HG02798 (cell line): ENCODE measurements at regions not wholly inside any gene's neighbourhood (a gene's known extent, or its start where the extent isn't known, plus 50 kb on each side); places are given as distances from the start of the nearest gene placed in this dataset.

Experiments used
- ATAC-seq: cut with Tn5 transposase; IDR thresholded peaks from one replicate; pipeline ENCODE4 v1.9.1; 2021; ENCODE audit warnings: mild to moderate bottlenecking; ENCODE audit not compliant: unreplicated experiment, poor library complexity

DNA sequence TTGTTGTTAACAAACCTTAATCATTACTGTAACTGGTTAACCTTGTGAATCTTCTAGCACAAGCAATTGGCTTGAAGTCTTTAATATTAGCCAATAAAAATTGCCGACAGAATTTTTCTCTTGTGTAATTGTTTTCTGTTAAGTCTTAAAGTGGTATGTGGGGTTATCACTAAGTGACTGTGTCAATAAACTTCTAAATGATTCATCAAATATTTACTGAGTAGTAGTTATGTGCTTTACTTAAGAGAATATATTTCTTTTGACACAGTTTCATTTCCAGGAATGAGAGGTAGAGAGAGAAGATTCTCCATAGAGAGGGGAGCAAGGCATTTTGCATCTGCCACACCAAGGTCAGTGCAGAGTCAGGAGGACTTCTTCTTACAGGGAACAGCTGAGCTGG is 2361.6 kb upstream of the AGA start:
- ATAC-seq = no peak

GRCh38 chr4:179804440-179804839 is 2362.2 kb upstream of the AGA start:
- no peak for ATAC-seq

DNA sequence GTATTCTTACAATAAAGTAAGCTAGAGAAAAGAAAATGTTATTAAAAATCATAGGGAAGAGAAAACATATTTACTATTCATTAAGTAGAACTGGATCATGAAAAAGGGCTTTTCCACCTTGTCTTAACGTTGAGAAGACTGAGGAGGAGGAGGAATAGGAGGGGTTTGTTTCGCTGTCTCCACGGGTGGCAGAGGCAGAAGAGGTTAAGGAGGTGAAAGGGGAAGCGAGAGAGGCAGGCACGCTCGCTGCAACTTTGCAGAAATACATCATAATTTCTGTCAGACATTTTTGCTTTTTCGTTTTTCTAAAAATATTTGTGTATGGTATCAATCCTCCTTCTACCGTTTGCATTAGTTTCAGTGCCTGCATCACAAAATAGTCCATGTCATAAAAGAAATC is 2375.1 kb upstream of the AGA start:
- peak; percentile 61 for ATAC-seq

DNA sequence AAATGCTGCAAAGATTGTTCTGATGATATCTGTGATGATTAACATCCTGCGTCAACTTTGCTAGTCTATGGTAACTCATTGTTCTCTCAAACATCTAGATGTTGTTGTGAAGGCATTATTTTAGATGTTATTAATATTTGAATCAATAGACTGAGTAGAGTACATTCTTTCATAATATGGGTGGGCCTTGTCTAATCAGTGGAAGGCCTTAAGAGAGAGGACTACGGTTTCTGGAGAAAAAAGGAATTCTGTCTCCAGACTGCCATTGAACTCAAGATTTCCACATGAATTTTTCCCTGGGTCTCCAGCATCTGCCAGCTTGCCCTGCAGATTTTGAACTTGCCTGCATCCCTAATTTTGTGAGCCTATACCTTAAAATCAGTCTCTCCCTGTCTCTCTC is 2381.1 kb upstream of the AGA start:
- no peak for ATAC-seq

DNA sequence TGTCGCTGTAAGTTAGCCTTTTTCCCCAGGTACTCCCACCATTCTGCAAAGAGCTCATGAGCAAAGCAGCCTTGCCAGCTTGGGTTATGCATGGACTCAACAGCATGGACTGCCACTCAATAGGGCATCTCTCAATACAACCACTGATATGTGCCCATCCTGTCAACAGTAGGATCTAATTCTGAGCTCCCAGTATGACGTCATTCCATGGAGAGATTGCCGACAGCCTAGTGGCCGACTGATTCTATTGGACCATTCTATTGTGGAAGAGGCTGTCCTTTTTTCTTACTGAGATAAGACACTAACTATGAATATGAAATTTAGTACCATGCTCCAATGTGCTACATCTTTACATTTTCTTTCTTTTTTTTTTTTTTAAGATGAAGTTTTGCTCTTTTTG is 2389.0 kb upstream of the AGA start:
- no peak for ATAC-seq

DNA sequence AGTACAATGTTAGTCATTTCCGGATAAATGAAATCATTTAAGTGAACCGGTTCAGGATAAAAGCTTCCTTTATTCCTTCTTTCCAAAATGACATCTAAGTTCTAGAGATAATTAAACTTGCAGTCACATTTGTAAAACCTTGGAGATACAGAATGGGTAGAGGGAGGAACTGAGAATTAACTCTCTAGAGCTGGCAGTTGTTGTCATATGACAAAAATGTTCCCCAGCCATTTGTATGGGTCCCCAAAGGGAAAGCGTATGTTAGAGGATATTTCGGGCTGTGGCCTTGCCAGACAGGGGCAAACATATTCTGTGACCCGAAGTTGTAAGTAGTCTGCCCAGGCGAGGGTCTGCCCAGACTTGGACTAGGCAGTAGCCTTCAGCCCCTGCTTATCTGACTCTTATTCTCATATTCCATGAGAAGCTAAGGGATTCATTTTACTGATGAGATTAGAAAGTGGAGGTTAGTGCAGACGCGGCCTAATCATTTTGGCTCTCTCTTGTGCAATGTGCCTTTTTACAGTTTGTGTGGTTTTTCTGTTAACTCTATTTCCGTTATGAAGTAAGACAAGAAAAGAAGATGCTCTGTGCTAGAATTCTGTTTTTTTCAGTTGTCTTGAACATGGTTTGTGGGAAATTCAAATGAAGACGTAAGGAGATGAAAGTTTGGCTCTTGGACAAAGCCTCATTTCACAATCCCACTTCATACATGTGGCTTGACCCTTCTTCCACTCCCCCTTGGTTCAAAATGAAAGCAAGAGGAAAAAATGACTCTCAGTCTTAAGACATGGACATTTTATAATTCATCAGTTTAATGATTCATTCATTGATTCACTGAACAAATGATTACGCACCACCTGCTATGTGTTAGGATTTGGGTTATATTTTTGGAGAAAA is 2394.2 kb upstream of the AGA start:
- ATAC-seq = no peak

GRCh38 chr4:179843370-179843769 is 2399.8 kb upstream of the TENM3 start:
- ATAC-seq = no peak

DNA sequence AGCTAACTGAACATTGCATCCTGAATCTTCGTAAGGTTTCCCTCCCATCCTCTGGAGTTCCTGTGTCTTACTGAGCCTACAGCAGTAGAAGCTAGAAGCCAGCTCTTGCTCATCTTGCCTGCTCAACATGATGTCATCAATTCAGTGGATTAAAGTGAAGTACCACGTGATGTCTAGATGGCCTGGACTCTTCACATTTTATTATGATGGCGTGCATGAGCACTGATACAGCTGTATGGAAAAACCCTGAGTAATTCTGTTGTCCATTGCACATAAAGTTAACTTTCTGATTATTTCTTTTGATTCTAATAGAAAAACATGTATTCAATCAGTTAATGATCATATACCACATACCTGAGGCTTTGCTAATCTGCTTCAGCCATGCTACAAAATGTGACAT is 2387.7 kb upstream of the TENM3 start:
- ATAC-seq = no peak

DNA sequence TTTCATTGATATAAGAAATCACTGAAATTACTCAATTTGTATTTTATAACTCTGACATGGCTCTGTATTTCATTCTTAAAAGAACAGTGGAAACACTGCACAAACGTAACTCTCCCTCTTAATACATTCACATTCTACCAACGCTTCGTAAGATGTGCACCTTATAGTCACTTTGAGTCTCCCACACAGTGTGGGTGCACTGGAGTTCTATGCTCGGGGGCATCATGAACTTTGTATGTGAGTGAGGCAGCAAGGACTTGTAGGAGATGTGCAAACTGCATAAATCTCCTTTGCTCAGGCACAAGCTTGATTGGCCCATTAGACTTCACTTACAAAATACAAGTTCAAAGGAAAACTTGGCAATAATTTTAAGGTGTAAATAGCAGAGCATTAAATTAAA is 2385.0 kb upstream of the TENM3 start:
- ATAC-seq = no peak

DNA sequence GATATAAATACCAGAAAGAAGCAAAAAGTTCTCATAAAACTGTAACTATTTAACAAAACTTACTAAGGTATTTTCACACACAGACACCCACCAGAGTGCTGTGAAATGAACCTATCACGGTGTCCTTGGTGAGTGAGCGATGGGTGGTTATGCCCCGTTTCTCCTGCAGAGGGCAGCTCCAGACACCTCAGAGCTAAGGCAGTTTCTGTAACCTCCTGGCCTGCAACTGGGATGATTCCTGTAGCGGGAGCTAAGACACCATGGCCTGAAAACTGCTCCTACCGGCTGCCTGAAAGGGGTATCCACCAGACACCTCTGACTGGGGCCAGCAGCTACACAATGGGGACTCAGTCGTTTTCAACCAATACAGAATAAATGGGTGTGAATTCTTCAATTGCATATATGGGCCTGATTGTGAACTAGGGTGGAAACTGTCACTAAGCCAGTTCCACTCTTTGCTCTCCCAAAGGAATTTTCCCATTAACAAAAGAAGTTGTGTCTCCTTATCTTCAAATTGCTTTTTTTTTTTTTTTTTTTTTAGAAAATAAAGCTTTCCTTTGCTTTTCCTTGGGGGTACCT is 2375.8 kb upstream of the TENM3 start:
- peak; percentile 99 for ATAC-seq

DNA sequence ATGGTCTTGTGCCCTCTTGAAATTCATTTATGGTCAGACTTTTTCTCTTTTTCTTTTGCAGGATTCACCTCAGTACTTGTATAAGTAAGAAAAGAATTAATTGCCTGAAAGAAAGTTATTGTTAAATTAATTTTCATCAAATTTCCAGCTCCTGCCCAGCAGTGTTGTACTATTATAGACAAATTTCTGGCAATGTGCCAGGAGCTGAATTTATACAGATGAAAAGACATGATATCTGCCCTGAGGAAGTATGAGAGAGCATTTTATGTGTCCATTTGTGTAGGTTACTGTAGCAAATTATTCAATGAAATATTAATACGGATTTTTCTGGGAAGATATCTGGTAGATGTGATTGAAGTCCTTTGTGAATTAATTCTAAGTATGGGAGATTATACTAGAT is 2371.5 kb upstream of the TENM3 start:
- ATAC-seq = no peak

GRCh38 chr4:179872755-179873154 is 2370.4 kb upstream of the TENM3 start:
- ATAC-seq = no peak

- no peak for ATAC-seq
Measured at GRCh38 chr4:179880756-179881155, 2362.4 kb upstream of the TENM3 start.

DNA sequence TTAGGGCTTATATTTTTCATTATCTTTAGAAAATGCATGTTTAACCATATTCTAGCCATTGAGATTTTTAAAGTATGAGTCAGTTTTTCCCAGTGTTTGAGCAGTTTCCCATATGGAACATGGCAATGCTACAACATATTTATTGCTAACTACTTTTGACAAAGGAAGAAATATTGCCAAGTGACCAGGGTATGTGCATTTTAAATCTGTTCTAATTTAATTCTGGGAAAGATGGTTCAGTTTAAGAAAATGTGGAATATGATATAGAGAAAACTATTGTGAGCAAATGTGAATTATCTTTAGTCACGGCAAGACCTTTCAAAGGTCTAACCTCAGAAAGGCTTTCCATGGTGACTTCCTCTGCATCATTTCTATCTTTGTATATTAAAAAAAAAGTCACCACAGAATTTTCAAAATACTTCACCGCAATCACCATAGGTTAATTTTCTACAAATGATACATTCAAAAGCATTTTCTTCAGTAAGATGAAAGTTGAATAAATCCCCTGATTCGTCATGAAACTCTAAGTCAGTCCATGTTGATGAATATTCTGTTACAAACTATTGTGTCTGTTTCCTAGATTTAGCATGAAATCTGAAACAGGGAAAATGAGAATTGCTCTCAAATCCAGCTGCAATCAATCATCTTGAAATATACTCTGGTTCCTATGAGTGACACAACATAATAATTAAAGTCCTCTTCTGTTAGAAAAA is 2349.0 kb upstream of the TENM3 start:
- ATAC-seq = no peak

- ATAC-seq = no peak
Measured at GRCh38 chr4:179919587-179919986, 2323.6 kb upstream of the TENM3 start.

DNA sequence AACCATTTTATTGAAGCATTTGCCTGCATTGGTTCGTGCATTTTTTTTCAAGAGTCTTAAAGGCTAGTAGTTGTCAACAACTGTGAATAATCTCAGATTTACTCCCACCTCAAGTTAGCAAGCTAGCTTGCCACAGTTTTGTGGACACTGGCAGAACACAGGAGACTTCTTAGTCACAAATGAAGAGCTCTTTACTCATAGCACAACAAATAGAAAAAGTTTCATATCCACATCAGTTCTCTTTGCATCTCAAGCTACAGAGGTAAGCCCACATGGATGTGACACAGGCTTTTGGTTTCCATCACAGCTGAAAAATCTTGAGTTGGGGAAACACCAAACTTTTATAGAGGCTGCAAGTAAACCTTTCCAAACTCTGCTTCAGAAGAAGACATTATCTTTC is 2315.7 kb upstream of the TENM3 start:
- peak; percentile 37 for ATAC-seq

DNA sequence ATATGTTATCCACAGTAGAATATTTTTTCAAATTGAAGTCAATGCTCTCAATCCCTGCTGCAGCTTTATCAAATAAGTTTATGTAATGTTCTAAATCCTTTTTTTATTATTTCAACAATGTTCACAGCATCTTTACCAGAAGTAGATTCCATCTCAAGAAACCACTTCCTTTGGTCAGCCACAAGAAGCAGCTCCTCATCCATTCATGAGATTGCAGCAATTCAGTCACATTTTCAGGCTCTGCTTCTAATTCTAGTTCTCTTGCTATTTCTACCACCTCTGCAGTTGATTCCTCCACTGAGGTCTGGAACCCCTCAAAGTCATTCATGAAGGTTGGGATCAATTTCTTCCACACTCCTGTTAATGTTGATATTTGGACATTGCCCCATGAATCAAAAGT is 2301.3 kb upstream of the TENM3 start:
- no peak for ATAC-seq

- ATAC-seq = no peak
Measured at GRCh38 chr4:179976777-179977176, 2266.4 kb upstream of the TENM3 start.

- no peak for ATAC-seq
Measured at GRCh38 chr4:179977378-179977777, 2265.8 kb upstream of the TENM3 start.

GRCh38 chr4:179981161-179981560 is 2262.0 kb upstream of the TENM3 start:
- no peak for ATAC-seq

DNA sequence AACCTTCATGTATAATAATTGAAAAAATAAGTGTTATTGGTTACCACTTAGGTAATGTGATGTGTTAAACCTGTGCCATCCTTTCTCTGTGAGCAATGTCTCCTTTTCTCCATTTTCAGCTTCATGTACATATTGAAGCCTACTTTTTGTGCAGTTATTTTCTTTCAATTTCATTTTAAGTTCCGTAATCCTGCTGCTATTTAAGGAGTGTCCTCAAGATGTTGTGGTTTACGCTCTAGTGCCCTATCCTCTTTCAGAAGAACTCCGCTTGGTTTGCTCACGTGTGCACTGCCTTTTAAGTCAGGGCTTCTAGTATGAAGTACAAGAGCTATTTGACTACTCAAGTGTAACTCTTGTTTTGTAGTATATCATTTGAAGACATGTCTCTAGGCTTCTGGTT is 2253.2 kb upstream of the TENM3 start:
- peak; percentile 93 for ATAC-seq
